ENCODE measurements at regions not wholly inside any gene's neighbourhood (a gene's known extent, or its start where the extent isn't known, plus 50 kb on each side); places are given as distances from the start of the nearest gene placed in this dataset.

DNA sequence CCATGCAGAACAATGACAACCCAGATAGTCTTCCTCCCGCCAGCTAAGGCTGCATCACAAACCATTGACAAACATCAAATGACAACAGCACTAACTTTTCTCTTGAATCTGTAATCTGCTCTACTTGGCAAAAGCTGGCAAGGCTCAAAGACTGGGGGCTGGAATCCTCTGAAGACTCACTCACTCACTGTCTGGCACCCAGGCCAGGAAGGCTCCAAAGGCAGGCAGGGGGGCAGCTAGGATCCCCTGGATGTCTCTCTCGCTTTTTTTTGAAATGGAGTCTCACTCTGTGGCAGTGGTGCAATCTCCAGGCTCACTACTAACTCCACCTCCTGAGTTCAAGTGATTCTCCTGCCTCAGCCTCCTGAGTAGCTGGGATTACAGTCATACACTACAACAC lies 159.7 kb upstream of the GPR26 start:
- Histone ChIP-seq H3K27ac (ENCODE audit: low read depth in 1 of 2, low read length in 2 of 2) (no peak overlapping the region), H3K36me3 (ENCODE audit: control insufficient read depth in 1 of 2, insufficient read depth in 2 of 2, low read length in 1 of 2) (no peaks in the 10 kb centered on the region), H3K4me3 (ENCODE audit: low read length in 2 of 2) (no peak overlapping the region), H3K4me1 (ENCODE audit: control insufficient read depth in 1 of 2, insufficient read depth in 2 of 2, low read length in 2 of 2) (no peaks in the 10 kb centered on the region), H3K9me3 (ENCODE audit: control insufficient read depth, low read length) (no peaks in the 10 kb centered on the region), H3K27me3 (ENCODE audit: control insufficient read depth in 1 of 2, insufficient read depth in 2 of 2, low read length in 1 of 2) (no peaks in the 10 kb centered on the region)
- intact Hi-C loops (cut with DNase I) = no loop called here
- ATAC-seq (ENCODE audit: low FRiP score) (no peak), DNase-seq (no peak)
- 85 to 90% methylated on average over 2 of the region's 2 CpGs for WGBS, 2 donors

DNA sequence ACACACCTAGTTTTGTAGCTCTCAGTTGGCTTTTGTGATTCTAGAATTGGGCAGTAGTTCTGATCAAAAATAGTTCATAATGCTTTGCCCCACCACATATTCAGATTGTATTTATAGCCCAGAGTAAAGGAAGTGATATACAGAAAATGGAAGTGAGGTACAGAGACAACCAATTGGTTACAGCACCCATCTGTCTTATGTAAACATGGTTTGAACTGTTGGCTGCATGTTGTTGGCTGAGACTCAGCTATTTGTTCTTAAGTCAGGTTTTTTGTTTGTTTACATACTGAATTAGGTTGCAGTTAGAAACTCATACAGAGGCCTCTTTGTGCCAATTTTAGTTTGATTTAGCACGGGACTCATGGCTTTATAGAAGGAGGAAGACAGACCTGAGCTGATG lies 158.9 kb upstream of the GPR26 start:
- Histone ChIP-seq H3K27ac (ENCODE audit: low read depth in 1 of 2, low read length in 2 of 2) (no peak overlapping the region), H3K4me1 (ENCODE audit: control insufficient read depth in 1 of 2, insufficient read depth in 2 of 2, low read length in 2 of 2) (no peaks in the 10 kb centered on the region), H3K9me3 (ENCODE audit: control insufficient read depth, low read length) (no peaks in the 10 kb centered on the region), H3K4me3 (ENCODE audit: low read length in 2 of 2) (no peak overlapping the region), H3K27me3 (ENCODE audit: control insufficient read depth in 1 of 2, insufficient read depth in 2 of 2, low read length in 1 of 2) (no peaks in the 10 kb centered on the region), H3K36me3 (ENCODE audit: control insufficient read depth in 1 of 2, insufficient read depth in 2 of 2, low read length in 1 of 2) (no peaks in the 10 kb centered on the region)
- WGBS, 2 donors = 58 to 68% methylated on average over 1 of the region's 1 CpG
- ATAC-seq (ENCODE audit: low FRiP score) (no peak), DNase-seq (no peak)
- intact Hi-C loops (cut with DNase I) = no loop called here

DNA sequence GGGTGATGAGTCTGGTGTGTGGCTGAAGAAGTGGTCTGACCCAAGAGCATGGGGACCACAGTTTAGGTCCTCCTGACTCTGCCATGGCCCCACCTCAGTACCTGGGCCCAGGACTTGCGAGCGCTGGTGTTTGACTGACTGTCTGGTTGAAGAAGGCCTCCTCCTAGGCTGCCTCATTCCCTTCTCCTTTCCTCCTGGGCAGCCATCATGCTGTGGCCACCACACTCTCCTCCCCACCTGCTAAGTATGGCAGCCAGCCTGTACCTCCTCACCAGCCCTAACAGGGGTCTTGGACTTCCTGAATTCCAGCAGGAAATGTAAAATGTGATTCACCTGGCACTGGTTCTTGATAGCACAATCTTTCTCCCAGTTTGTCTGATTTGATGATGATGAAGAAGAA lies 156.8 kb upstream of the GPR26 start:
- intact Hi-C loops (cut with DNase I) = no loop called here
- Histone ChIP-seq H3K27me3 (ENCODE audit: control insufficient read depth in 1 of 2, insufficient read depth in 2 of 2, low read length in 1 of 2) (no peaks in the 10 kb centered on the region), H3K27ac (ENCODE audit: low read depth in 1 of 2, low read length in 2 of 2) (no peak overlapping the region), H3K36me3 (ENCODE audit: control insufficient read depth in 1 of 2, insufficient read depth in 2 of 2, low read length in 1 of 2) (no peaks in the 10 kb centered on the region), H3K9me3 (ENCODE audit: control insufficient read depth, low read length) (no peaks in the 10 kb centered on the region), H3K4me3 (ENCODE audit: low read length in 2 of 2) (no peak overlapping the region), H3K4me1 (ENCODE audit: control insufficient read depth in 1 of 2, insufficient read depth in 2 of 2, low read length in 2 of 2) (no peaks in the 10 kb centered on the region)
- no peak for DNase-seq
- WGBS, 2 donors = 97 to 100% methylated on average over 2 of the region's 2 CpGs
- ATAC-seq (ENCODE audit: low FRiP score) = no peak

DNA sequence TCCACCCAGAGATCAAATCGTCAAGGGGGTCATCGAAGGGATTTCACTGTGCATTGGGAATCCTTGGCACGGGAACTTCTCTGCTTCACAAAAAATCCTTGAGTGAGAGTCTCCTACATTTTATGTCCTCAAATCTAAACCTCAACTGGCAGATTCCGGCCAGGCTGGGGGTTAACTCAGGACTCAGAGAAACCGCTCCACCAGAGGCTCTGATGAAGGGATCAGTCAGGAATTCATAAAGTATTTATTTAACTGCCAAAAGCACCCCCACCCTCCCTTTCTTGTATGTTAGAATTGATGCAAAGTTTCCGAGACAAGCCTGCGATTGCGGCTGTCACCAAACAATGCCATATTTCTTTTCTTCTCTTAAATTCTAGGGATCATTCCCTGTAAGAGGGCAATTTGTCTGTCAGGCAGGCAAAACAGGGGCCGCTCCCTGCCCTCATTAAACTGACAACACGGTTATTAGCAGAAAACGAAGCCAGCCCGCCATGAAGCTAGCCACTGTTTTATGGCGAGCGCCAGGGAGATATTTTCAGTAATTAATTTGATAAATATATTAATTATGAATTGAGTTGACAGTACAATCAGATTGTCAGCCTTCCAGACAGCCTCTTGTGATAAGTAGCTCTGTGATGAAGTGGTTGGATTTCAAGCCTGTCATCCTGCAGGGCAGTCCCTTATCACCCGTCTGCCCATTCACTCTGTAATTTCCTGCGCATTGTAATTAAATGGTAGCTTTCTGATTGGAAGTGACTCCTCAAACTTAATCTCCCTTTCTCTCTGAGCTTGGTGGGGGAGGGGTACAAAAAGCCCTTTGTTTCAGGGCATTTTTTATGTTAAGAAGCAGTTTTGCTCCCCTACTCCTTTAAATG lies 153.0 kb upstream of the GPR26 start:
- 32% methylated on average over 16 of the region's 16 CpGs for WGBS, 2 donors
- no peaks in the 10 kb centered on the region for H3K36me3 ChIP-seq (ENCODE audit: control insufficient read depth in 1 of 2, insufficient read depth in 2 of 2, low read length in 1 of 2)
- H3K4me1 ChIP-seq (ENCODE audit: control insufficient read depth in 1 of 2, insufficient read depth in 2 of 2, low read length in 2 of 2) = no peaks in the 10 kb centered on the region
- no peaks in the 10 kb centered on the region for H3K27me3 ChIP-seq (ENCODE audit: control insufficient read depth in 1 of 2, insufficient read depth in 2 of 2, low read length in 1 of 2)
- no peaks in the 10 kb centered on the region for H3K9me3 ChIP-seq (ENCODE audit: control insufficient read depth, low read length)
- no peak overlapping the region for H3K4me3 ChIP-seq (ENCODE audit: low read length in 2 of 2)
- H3K27ac ChIP-seq (ENCODE audit: low read depth in 1 of 2, low read length in 2 of 2) = no peak overlapping the region
- ATAC-seq (ENCODE audit: low FRiP score) = no peak
- DNase-seq = no peak
- intact Hi-C loops (cut with DNase I) = no loop called here

DNA sequence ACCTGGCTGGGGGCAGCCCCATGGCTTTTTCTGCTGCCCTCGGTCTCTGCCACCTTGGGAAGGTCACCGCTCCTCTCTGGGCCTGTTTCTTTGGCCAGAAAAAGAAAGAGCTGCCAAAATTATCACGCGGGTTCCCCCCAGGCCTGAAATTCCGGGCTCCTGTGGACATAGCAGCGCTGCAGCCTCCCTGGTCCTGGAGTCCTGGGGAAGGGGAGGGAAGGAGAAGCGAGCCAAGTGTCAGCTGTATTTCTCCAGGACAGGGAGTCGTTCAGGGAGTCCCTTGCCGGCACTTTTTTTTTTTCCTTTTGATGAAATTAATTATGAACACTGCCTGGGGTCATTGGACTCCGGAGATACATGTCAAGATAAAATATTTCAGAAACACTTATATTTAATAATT lies 152.3 kb upstream of the GPR26 start:
- no peak overlapping the region for H3K27ac ChIP-seq (ENCODE audit: low read depth in 1 of 2, low read length in 2 of 2)
- H3K9me3 ChIP-seq (ENCODE audit: control insufficient read depth, low read length) = no peaks in the 10 kb centered on the region
- H3K4me3 ChIP-seq (ENCODE audit: low read length in 2 of 2) = no peak overlapping the region
- H3K4me1 ChIP-seq (ENCODE audit: control insufficient read depth in 1 of 2, insufficient read depth in 2 of 2, low read length in 2 of 2) = no peaks in the 10 kb centered on the region
- no peak for DNase-seq
- 53 to 58% methylated on average over 10 of the region's 10 CpGs for WGBS, 2 donors
- intact Hi-C loops (cut with DNase I) = no loop called here
- no peaks in the 10 kb centered on the region for H3K27me3 ChIP-seq (ENCODE audit: control insufficient read depth in 1 of 2, insufficient read depth in 2 of 2, low read length in 1 of 2)
- H3K36me3 ChIP-seq (ENCODE audit: control insufficient read depth in 1 of 2, insufficient read depth in 2 of 2, low read length in 1 of 2) = no peaks in the 10 kb centered on the region
- ATAC-seq (ENCODE audit: low FRiP score) = no peak

DNA sequence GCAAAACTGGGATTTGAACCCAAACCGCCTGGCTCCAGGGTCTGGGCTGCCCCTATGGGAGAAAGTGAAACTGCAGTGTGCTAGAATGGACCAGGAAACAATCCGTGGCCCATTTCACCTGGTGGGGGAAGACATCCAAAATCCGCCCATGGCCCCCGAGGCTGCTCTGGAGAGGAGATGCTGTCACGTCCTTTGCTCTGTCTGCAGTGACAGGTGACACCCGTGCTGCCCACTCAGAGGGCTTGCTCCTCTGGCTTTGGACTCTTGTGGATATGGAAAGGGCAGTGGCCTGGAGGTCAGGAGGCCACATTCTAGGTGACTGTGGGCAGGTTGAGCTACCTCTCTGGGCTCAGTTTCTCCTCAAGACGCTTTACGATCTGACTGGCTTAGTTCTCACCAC lies 151.2 kb upstream of the GPR26 start:
- H3K4me3 ChIP-seq (ENCODE audit: low read length in 2 of 2) = no peak overlapping the region
- no peaks in the 10 kb centered on the region for H3K27me3 ChIP-seq (ENCODE audit: control insufficient read depth in 1 of 2, insufficient read depth in 2 of 2, low read length in 1 of 2)
- H3K4me1 ChIP-seq (ENCODE audit: control insufficient read depth in 1 of 2, insufficient read depth in 2 of 2, low read length in 2 of 2) = no peaks in the 10 kb centered on the region
- H3K27ac ChIP-seq (ENCODE audit: low read depth in 1 of 2, low read length in 2 of 2) = no peak overlapping the region
- ATAC-seq (ENCODE audit: low FRiP score) = no peak
- no peaks in the 10 kb centered on the region for H3K36me3 ChIP-seq (ENCODE audit: control insufficient read depth in 1 of 2, insufficient read depth in 2 of 2, low read length in 1 of 2)
- no peak for DNase-seq
- intact Hi-C loops (cut with DNase I) = no loop called here
- 90 to 94% methylated on average over 8 of the region's 8 CpGs for WGBS, 2 donors
- no peaks in the 10 kb centered on the region for H3K9me3 ChIP-seq (ENCODE audit: control insufficient read depth, low read length)

DNA sequence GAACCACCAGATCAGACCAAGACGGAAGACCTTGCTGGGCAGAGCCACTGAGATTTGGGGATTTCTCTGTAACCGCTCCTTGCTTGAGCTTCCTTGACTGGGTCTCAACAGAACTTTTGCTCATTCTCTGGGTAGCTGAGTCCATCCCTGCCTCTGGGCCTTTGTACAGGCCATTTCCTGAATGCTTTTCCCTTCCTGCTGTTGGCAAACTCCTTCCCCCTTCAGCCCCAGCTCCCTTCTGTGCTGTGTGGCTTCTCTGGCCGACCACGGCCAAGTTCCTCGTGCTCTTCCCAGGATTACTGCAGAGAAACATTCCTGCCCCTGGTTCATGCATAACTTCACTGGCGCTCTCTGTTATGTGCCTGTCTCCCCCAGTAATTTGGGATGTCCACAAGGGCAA lies 150.5 kb upstream of the GPR26 start:
- H3K4me3 ChIP-seq (ENCODE audit: low read length in 2 of 2) = no peak overlapping the region
- no peaks in the 10 kb centered on the region for H3K36me3 ChIP-seq (ENCODE audit: control insufficient read depth in 1 of 2, insufficient read depth in 2 of 2, low read length in 1 of 2)
- DNase-seq (no peak), ATAC-seq (ENCODE audit: low FRiP score) (no peak)
- intact Hi-C loops (cut with DNase I) = no loop called here
- H3K9me3 ChIP-seq (ENCODE audit: control insufficient read depth, low read length) = no peaks in the 10 kb centered on the region
- H3K4me1 ChIP-seq (ENCODE audit: control insufficient read depth in 1 of 2, insufficient read depth in 2 of 2, low read length in 2 of 2) = no peaks in the 10 kb centered on the region
- 79 to 82% methylated on average over 6 of the region's 6 CpGs for WGBS, 2 donors
- H3K27ac ChIP-seq (ENCODE audit: low read depth in 1 of 2, low read length in 2 of 2) = no peak overlapping the region
- no peaks in the 10 kb centered on the region for H3K27me3 ChIP-seq (ENCODE audit: control insufficient read depth in 1 of 2, insufficient read depth in 2 of 2, low read length in 1 of 2)

DNA sequence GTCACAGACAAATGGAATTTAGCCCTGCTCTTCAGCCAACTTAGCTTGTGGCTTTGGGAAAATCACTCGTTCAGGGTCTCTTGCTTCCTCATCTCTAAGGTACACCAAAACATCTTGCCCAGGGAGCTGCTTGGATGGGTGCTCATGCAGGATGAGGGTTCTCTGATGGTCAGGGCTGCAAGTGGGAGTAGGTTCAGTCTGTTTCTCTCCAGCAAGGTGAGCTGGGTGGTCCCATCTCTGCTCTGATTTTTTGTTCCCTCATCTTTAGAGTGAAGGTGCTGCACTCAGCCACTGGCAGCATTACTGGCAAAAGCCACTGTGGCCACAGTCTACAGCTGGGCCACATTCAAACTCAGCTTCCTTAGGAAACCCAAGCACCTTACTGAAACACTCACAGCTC lies 149.9 kb upstream of the GPR26 start:
- Histone ChIP-seq H3K27me3 (ENCODE audit: control insufficient read depth in 1 of 2, insufficient read depth in 2 of 2, low read length in 1 of 2) (no peaks in the 10 kb centered on the region), H3K36me3 (ENCODE audit: control insufficient read depth in 1 of 2, insufficient read depth in 2 of 2, low read length in 1 of 2) (no peaks in the 10 kb centered on the region), H3K27ac (ENCODE audit: low read depth in 1 of 2, low read length in 2 of 2) (no peak overlapping the region), H3K4me1 (ENCODE audit: control insufficient read depth in 1 of 2, insufficient read depth in 2 of 2, low read length in 2 of 2) (no peaks in the 10 kb centered on the region), H3K4me3 (ENCODE audit: low read length in 2 of 2) (no peak overlapping the region), H3K9me3 (ENCODE audit: control insufficient read depth, low read length) (no peaks in the 10 kb centered on the region)
- intact Hi-C loops (cut with DNase I) = no loop called here
- ATAC-seq (ENCODE audit: low FRiP score) (no peak), DNase-seq (no peak)
- WGBS, 2 donors = 45 to 56% methylated on average over 1 of the region's 1 CpG

DNA sequence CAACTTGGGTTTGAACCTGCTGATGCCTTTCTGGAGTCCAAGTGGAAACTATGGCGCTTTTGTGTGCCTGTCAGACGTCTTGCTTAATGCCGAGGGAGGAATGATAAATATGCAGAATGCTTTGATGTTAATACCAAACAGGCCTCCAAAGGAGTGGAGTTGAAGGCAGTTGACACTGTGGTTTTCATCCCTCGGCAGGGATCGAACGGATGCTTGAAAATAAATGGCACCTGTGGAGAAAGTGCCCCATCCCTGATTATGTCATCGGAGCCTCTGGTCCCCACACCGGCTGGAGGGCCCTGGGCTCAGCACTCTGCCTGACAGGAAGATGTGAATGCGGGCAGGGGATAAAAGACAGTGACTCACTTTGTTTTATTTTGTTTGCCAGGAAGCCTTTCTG lies 148.7 kb upstream of the GPR26 start:
- intact Hi-C loops (cut with DNase I) = no loop called here
- Histone ChIP-seq H3K9me3 (ENCODE audit: control insufficient read depth, low read length) (peaks cover 2% of the 10 kb centered on the region), H3K27ac (ENCODE audit: low read depth in 1 of 2, low read length in 2 of 2) (no peak overlapping the region), H3K4me3 (ENCODE audit: low read length in 2 of 2) (no peak overlapping the region), H3K27me3 (ENCODE audit: control insufficient read depth in 1 of 2, insufficient read depth in 2 of 2, low read length in 1 of 2) (no peaks in the 10 kb centered on the region), H3K4me1 (ENCODE audit: control insufficient read depth in 1 of 2, insufficient read depth in 2 of 2, low read length in 2 of 2) (no peaks in the 10 kb centered on the region), H3K36me3 (ENCODE audit: control insufficient read depth in 1 of 2, insufficient read depth in 2 of 2, low read length in 1 of 2) (no peaks in the 10 kb centered on the region)
- 46% methylated on average over 9 of the region's 9 CpGs for WGBS, 2 donors
- DNase-seq (no peak), ATAC-seq (ENCODE audit: low FRiP score) (no peak)
